Prostate gland (tissue), 2 donors: ENCODE measurements at regions not wholly inside any gene's neighbourhood (a gene's known extent, or its start where the extent isn't known, plus 50 kb on each side); places are given as distances from the start of the nearest gene placed in this dataset.

Source experiments
- DNase-seq: peaks from one replicate; pipeline ENCODE4 v3.0.0-alpha.2; 2019; ENCODE audit warnings: low spot score
- H3K27ac ChIP-seq, 2 donors: fragments of 200-600 bp; sonication (generic); 2 replicates each; pipeline ENCODE4 v1.5.1; 2017 to 2019
- H3K27me3 ChIP-seq: fragments of 200-600 bp; sonication (generic); replicated peaks from 2 replicates; pipeline ENCODE4 v1.5.1; 2019; ENCODE audit not compliant: insufficient read depth
- H3K36me3 ChIP-seq, 2 donors: fragments of 200-600 bp; sonication (generic); 1 replicate in 1 of 2; 2 replicates in 1 of 2; pipeline versions ENCODE4 v1.5.1 to v1.8.1; 2017 to 2019
- H3K4me1 ChIP-seq: fragments of 200-600 bp; sonication (generic); replicated peaks from 2 replicates; pipeline ENCODE4 v1.5.1; 2019
- H3K4me3 ChIP-seq, 2 donors: fragments of 200-600 bp; sonication (generic); 2 replicates each; pipeline ENCODE4 v1.5.1; 2017 to 2019
- H3K9me3 ChIP-seq: fragments of 200-600 bp; sonication (generic); 2 replicates; pipeline ENCODE4 v1.5.1; 2017
- POLR2A ChIP-seq: fragments of 450-650 bp; IDR thresholded peaks from one replicate; pipeline ENCODE4 v1.6.1; 2016; ENCODE audit warnings: antibody characterized with exemption, mild to moderate bottlenecking
- POLR2AphosphoS5 ChIP-seq: sonication (generic); formaldehyde crosslinking; IDR thresholded peaks from one replicate; pipeline ENCODE4 v1.6.1; 2017; ENCODE audit warnings: antibody characterized with exemption
- WGBS: methylation state at CpG from one replicate; pipeline ENCODE4 v1.1.5; 2018; 5-methylcytosine and 5-hydroxymethylcytosine counted together
- intact Hi-C: fragments of 100-400 bp; cut with DNase I; formaldehyde crosslinking; loops from one replicate; pipeline ENCODE4 v1.14.2; 2022
- TF ChIP-seq, protein P1 (sequence below), 4 experiments: fragments of 200-600 bp in 2 of 4; fragments of 450-650 bp in 2 of 4; sonication (generic) in 2 of 4; IDR thresholded peaks; 1 replicate in 3 of 4; 2 replicates in 1 of 4; pipeline ENCODE4 v1.5.1; 2016 to 2019; ENCODE audit warnings: antibody characterized with exemption in 4 of 4, mild to moderate bottlenecking in 2 of 4, moderate library complexity in 2 of 4

DNA sequence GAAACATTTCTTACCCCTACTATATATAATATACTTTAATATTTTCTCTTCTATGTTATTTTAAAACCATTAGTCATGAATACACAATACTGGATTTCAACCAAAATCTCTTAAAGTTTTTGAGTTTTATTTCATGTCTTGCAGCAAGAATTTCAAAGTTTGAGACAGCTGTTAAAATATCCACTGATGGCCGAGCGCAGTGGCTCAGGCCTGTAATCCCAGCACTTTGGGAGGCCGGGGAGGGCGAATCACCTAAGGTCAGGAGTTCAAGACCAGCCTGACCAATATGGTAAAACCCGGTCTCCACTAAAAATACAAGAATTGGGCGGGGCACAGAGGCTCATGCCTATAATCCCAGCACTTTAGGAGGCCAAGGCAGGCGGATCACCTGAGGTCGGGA lies 59.7 kb upstream of the DAPK1 start:
- Histone ChIP-seq H3K4me3 (no peak overlapping the region), H3K9me3 (no peaks in the 10 kb centered on the region)
- TF ChIP-seq POLR2AphosphoS5: no peak
- no peak for TF ChIP-seq POLR2A
- TF ChIP-seq, protein P1, sequence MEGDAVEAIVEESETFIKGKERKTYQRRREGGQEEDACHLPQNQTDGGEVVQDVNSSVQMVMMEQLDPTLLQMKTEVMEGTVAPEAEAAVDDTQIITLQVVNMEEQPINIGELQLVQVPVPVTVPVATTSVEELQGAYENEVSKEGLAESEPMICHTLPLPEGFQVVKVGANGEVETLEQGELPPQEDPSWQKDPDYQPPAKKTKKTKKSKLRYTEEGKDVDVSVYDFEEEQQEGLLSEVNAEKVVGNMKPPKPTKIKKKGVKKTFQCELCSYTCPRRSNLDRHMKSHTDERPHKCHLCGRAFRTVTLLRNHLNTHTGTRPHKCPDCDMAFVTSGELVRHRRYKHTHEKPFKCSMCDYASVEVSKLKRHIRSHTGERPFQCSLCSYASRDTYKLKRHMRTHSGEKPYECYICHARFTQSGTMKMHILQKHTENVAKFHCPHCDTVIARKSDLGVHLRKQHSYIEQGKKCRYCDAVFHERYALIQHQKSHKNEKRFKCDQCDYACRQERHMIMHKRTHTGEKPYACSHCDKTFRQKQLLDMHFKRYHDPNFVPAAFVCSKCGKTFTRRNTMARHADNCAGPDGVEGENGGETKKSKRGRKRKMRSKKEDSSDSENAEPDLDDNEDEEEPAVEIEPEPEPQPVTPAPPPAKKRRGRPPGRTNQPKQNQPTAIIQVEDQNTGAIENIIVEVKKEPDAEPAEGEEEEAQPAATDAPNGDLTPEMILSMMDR (IDR thresholded peaks at IDR 0.05): no peak

DNA sequence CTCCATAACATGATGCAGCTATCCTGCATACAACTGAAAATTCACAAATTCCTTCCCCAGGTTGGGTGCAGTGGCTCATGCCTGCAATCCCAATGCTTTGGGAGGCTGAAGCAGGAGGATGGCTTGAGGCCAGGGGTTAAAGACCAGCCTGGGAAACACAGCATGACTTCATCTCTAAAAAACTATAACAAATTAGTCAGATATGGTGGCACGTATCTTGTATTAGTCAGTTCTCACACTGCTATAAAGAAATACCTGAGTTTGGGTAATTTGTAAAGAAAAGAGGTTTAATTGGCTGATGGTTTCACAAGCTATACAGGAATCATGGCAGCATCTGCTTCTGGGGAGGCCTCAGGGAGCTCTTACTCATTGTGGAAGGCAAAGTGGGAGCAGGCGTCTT lies 56.4 kb upstream of the DAPK1 start:
- no peaks in the 10 kb centered on the region for H3K27me3 ChIP-seq
- H3K4me1 ChIP-seq: no peaks in the 10 kb centered on the region
- H3K36me3 ChIP-seq: no peaks in the 10 kb centered on the region
- H3K4me3 ChIP-seq: no peak overlapping the region
- WGBS: 92% methylated on average over 2 of the region's 2 CpGs
- no peak for TF ChIP-seq POLR2AphosphoS5
- TF ChIP-seq, protein P1 (IDR thresholded peaks at IDR 0.05): no peak
- no peak for TF ChIP-seq POLR2A
- H3K27ac ChIP-seq: no peak overlapping the region
- no peak for DNase-seq
- intact Hi-C loops: no loop called here
- H3K9me3 ChIP-seq: no peaks in the 10 kb centered on the region

More for the DNA sequence above, 59.7 kb upstream of the DAPK1 start:
- intact Hi-C loops: no loop called here
- no peaks in the 10 kb centered on the region for H3K27me3 ChIP-seq
- no peak overlapping the region for H3K27ac ChIP-seq
- WGBS: 94% methylated on average over 8 of the region's 8 CpGs
- no peak for DNase-seq
- H3K4me1 ChIP-seq: no peaks in the 10 kb centered on the region
- no peaks in the 10 kb centered on the region for H3K36me3 ChIP-seq

DNA sequence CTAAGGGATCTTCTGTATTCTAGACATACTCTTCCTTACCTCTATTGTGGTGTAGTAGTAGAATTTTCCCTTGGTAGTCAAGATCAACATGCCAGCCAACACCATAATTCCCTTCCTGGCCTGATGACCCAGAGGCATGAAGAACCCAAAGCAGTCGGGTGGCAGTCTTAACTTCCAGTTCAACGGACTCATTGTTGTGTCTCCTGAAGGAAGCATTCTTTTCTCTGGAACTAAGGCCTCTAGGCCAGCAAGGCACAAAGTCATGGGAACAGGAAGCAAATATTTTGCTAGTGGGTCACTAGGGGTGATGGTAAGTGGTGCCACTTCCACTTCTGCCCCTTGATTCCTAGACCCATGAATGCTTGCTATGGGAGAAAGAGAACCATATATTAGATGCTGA lies 55.2 kb upstream of the DAPK1 start:
- DNase-seq: no peak
- intact Hi-C loops: no loop called here
- Histone ChIP-seq H3K4me1 (no peaks in the 10 kb centered on the region), H3K27me3 (no peaks in the 10 kb centered on the region), H3K4me3 (no peak overlapping the region), H3K36me3 (no peaks in the 10 kb centered on the region), H3K27ac (no peak overlapping the region), H3K9me3 (no peaks in the 10 kb centered on the region)
- TF ChIP-seq POLR2AphosphoS5 (no peak), POLR2A (no peak)
- TF ChIP-seq, protein P1 (IDR thresholded peaks at IDR 0.05): no peak
- 71% methylated on average over 2 of the region's 2 CpGs for WGBS

GRCh38 chr9:87443006-87443405 lies 54.7 kb upstream of the DAPK1 start:
- Histone ChIP-seq H3K4me1 (no peaks in the 10 kb centered on the region), H3K27me3 (no peaks in the 10 kb centered on the region), H3K36me3 (no peaks in the 10 kb centered on the region), H3K27ac (no peak overlapping the region), H3K9me3 (no peaks in the 10 kb centered on the region), H3K4me3 (no peak overlapping the region)
- WGBS: 96% methylated on average over 2 of the region's 2 CpGs
- no peak for TF ChIP-seq POLR2AphosphoS5
- TF ChIP-seq, protein P1 (IDR thresholded peaks at IDR 0.05): no peak
- TF ChIP-seq POLR2A: no peak
- intact Hi-C loops: no loop called here
- DNase-seq: no peak

DNA sequence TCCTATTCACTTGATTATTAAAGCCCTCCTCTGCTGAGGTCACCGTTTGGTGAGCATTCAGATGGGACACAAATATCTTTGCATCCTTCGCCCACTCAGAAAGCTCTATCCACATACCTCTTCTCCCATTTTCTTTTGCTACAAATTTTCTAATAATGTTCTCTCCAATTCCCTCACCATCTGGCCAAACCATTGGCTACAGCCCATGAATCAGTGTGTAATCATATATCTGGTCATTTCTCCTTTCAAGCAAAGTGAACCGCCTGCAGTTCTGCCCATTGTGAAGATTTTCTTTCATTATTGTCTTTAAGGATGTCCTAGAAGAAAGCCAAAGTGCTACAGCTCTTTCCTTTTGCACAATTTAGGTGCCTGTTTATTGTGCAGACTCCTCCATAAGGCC lies 54.2 kb upstream of the DAPK1 start:
- Histone ChIP-seq H3K36me3 (no peaks in the 10 kb centered on the region), H3K27me3 (no peaks in the 10 kb centered on the region), H3K27ac (no peak overlapping the region), H3K4me1 (no peaks in the 10 kb centered on the region), H3K4me3 (no peak overlapping the region), H3K9me3 (no peaks in the 10 kb centered on the region)
- intact Hi-C loops: no loop called here
- TF ChIP-seq POLR2A (no peak), POLR2AphosphoS5 (no peak)
- TF ChIP-seq, protein P1 (IDR thresholded peaks at IDR 0.05): no peak
- WGBS: 93% methylated on average over 3 of the region's 3 CpGs
- DNase-seq: no peak
